Fibroblast of mammary gland (primary cell): ENCODE measurements at regions not wholly inside any gene's neighbourhood (a gene's known extent, or its start where the extent isn't known, plus 50 kb on each side); places are given as distances from the start of the nearest gene placed in this dataset.

Experiments
- DNase-seq: peaks from one replicate; pipeline ENCODE4 v3.0.0-alpha.2; 2010; ENCODE audit warnings: low read depth
- H3K4me3 ChIP-seq: 2 replicates; pipeline ENCODE4 v1.5.1; 2011; ENCODE audit warnings: low read depth, mild to moderate bottlenecking, low read length, moderate library complexity; ENCODE audit not compliant: control insufficient read depth
- CTCF ChIP-seq: conservative IDR thresholded peaks from 2 replicates; pipeline ENCODE4 v1.5.1; 2011; ENCODE audit warnings: low read depth, low read length, inconsistent platforms; ENCODE audit not compliant: control insufficient read depth, insufficient read depth

- TF ChIP-seq CTCF: no peak
Observed at GRCh38 chr10:61600399-61600798, 62.3 kb upstream of the CABCOCO1 start.

GRCh38 chr10:61594430-61594829 lies 68.3 kb upstream of the CABCOCO1 start:
- H3K4me3 ChIP-seq: no peak overlapping the region
- no peak for TF ChIP-seq CTCF
- DNase-seq: no peak

More at GRCh38 chr10:61600399-61600798, 62.3 kb upstream of the CABCOCO1 start:
- no peak for DNase-seq
- H3K4me3 ChIP-seq: no peak overlapping the region

- peak; percentile 26 for DNase-seq
- no peak overlapping the region for H3K4me3 ChIP-seq
- TF ChIP-seq CTCF: peak; percentile 39
Observed at GRCh38 chr10:61592581-61592980, 70.1 kb upstream of the CABCOCO1 start.

GRCh38 chr10:61589547-61590243 lies 73.0 kb upstream of the CABCOCO1 start:
- no peak overlapping the region for H3K4me3 ChIP-seq
- peak; percentile 11 for DNase-seq
- no peak for TF ChIP-seq CTCF

GRCh38 chr10:61588770-61589211 lies 73.9 kb upstream of the CABCOCO1 start:
- TF ChIP-seq CTCF: no peak
- no peak overlapping the region for H3K4me3 ChIP-seq

GRCh38 chr10:61586829-61587228 lies 75.9 kb upstream of the CABCOCO1 start:
- no peak for DNase-seq
- TF ChIP-seq CTCF: no peak

More at GRCh38 chr10:61588770-61589211, 73.9 kb upstream of the CABCOCO1 start:
- DNase-seq: peak; percentile 37

More at GRCh38 chr10:61586829-61587228, 75.9 kb upstream of the CABCOCO1 start:
- H3K4me3 ChIP-seq: no peak overlapping the region
